ENCODE measurements at regions not wholly inside any gene's neighbourhood (a gene's known extent, or its start where the extent isn't known, plus 50 kb on each side); places are given as distances from the start of the nearest gene placed in this dataset.

GRCh38 chr5:114243281-114243971, 118.4 kb upstream of the KCNN2 start:
- TF ChIP-seq, protein P1, sequence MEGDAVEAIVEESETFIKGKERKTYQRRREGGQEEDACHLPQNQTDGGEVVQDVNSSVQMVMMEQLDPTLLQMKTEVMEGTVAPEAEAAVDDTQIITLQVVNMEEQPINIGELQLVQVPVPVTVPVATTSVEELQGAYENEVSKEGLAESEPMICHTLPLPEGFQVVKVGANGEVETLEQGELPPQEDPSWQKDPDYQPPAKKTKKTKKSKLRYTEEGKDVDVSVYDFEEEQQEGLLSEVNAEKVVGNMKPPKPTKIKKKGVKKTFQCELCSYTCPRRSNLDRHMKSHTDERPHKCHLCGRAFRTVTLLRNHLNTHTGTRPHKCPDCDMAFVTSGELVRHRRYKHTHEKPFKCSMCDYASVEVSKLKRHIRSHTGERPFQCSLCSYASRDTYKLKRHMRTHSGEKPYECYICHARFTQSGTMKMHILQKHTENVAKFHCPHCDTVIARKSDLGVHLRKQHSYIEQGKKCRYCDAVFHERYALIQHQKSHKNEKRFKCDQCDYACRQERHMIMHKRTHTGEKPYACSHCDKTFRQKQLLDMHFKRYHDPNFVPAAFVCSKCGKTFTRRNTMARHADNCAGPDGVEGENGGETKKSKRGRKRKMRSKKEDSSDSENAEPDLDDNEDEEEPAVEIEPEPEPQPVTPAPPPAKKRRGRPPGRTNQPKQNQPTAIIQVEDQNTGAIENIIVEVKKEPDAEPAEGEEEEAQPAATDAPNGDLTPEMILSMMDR (IDR thresholded peaks at IDR 0.05) = no peak
- TF ChIP-seq EP300 (IDR thresholded peaks at IDR 0.05) = no peak

Measured in tibial nerve (tissue), 4 donors.